T47D (cell line): ENCODE measurements at regions not wholly inside any gene's neighbourhood (a gene's known extent, or its start where the extent isn't known, plus 50 kb on each side); places are given as distances from the start of the nearest gene placed in this dataset.

Experiments used
- DNase-seq, 2 experiments: peaks; one replicate each; pipeline versions ENCODE4 v3.0.0 to v3.0.0-alpha.2; 2011 to 2012; ENCODE audit warnings: low read depth in 1 of 2, low spot score in 1 of 2
- JUND ChIP-seq: IDR thresholded peaks from 2 replicates; pipeline ENCODE4 v1.6.1; 2012; ENCODE audit warnings: low read depth
- in situ Hi-C: cut with HindIII; loops from 2 replicates; pipeline ENCODE4 v1.10.0; 2016; ENCODE audit warnings: low sequenced_read_pairs, low pct_unique_long_range_greater_than_20kb

DNA sequence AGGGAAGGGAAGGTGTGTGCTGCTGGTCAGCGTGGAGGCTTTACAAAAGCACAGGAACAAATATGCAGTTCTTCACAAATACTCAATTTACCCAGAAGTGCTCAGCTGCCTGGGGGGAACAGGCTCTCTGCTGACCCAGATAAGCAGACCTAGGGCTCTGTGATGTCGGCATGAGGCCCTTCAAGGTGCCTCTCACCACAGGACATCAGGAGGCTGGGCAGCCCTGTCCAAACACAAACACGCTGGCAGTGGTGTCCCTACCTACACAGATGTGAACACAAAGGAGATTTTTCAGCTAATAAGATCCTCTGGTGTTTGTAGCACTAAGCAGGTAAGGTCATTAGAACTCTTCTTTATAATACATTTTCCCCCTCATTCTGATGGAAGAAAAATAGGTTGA lies 243.0 kb upstream of the PROX1 start:
- no peak for TF ChIP-seq JUND
- DNase-seq: no peak
- in situ Hi-C loops: no loop called here

- in situ Hi-C loops: no loop called here
- DNase-seq: no peak
- no peak for TF ChIP-seq JUND
These were observed 242.3 kb upstream of the PROX1 start for GRCh38 chr1:213745451-213745850.

DNA sequence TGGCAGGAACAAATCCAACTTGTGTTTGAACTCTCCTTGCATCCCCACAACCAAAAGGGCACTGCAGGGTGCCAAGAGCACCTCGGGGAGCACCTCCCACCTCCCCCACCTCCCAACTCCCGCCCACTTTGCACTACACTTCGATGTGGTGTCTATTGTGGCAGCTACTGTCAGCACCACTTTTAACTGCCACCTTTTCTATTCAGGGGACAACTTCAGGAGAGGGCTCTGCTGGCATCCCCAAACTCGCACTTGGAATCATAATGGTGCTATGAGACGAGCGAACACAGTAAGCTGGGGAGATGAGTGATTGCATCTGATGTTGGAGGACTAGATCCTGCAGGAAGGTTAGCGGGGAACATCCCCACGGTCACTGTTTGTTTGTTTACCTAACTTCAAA lies 238.2 kb upstream of the PROX1 start:
- in situ Hi-C loops: no loop called here
- no peak for TF ChIP-seq JUND
- no peak for DNase-seq

GRCh38 chr1:213750231-213751063 lies 237.3 kb upstream of the PROX1 start:
- DNase-seq: no peak
- in situ Hi-C loops: no loop called here
- TF ChIP-seq JUND: no peak

GRCh38 chr1:213751064-213751397 lies 236.7 kb upstream of the PROX1 start:
- TF ChIP-seq JUND: no peak
- no peak for DNase-seq
- in situ Hi-C loops: no loop called here

DNA sequence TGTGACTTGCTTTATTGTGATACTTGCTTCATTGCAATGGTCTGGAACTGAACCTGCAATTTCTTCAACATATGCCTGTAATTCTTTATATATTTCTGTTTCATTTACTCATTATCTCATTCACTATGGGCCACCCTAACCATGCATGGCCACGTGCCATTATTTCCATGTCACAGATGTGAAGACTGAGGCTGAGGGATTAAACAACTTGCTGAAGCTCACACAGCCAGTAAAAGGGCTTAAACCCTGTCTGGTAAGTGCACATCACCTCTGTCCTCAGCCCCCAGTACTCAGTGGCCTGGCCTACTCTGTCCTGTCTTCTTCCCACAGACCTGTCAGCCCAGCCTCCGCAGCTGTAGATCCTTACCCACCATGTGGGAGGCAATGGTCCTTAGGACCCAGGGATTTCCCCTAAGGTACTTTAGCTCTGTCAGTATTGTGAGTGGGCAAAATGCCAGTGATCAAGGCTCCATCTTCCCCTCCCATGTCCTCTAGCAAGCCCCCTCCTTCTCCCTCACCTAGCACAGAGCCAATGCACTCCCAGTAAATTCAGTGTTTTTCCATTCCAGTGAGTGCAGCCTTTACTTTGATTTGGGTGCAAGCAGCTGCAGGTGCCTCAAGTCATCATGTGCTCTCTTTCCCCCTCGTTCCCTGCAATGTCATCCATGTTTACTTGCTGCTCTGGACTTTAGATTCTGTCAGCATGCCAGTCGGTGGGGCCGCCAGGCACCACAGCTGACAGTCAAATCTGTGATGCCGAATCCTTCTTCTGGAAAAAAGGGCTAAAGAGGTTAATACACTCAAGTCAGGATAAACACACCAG lies 228.2 kb upstream of the PROX1 start:
- no peak for DNase-seq
- no peak for TF ChIP-seq JUND
- in situ Hi-C loops: no loop called here

DNA sequence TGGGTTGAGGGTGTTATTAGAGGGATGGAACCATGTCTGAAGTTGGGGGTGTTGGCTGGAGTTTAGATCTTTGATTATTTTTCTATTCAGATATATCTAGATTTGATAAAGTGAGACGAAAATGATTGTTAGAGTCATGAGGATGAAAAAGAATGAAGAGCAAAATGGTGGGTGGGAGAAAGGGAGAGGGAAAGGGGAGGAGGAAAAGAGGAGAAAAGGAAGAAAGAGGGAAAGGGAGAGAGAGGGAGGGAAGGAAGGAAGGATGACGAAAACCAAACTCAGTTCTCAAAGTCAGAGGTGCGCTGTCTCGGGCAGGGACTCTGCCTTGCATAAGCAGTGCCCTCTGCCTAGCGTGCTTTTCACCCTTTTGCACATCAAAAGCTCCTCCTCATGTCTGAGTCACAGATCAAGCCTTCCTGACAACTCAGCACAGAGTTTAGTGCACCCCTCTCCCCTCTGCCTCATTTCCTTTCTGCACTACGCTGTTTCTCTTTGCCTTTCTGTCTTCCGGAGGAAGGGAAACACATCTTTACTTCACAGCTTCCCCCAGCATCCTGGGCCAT lies 225.8 kb upstream of the PROX1 start:
- in situ Hi-C loops: no loop called here
- TF ChIP-seq JUND: no peak
- no peak for DNase-seq

GRCh38 chr1:213767683-213768082 lies 220.1 kb upstream of the PROX1 start:
- TF ChIP-seq JUND: no peak
- DNase-seq: no peak
- in situ Hi-C loops: no loop called here

- TF ChIP-seq JUND: no peak
- in situ Hi-C loops: no loop called here
- no peak for DNase-seq
These were observed 215.4 kb upstream of the PROX1 start for GRCh38 chr1:213772128-213773063.

- in situ Hi-C loops: no loop called here
- TF ChIP-seq JUND: no peak
- no peak for DNase-seq
These were observed 213.8 kb upstream of the PROX1 start for GRCh38 chr1:213773975-213774374.

- TF ChIP-seq JUND: no peak
- in situ Hi-C loops: no loop called here
- no peak for DNase-seq
These were observed 210.8 kb upstream of the PROX1 start for GRCh38 chr1:213776969-213777368.

GRCh38 chr1:213779228-213779627 lies 208.5 kb upstream of the PROX1 start:
- TF ChIP-seq JUND: no peak
- in situ Hi-C loops: no loop called here
- no peak for DNase-seq
